OCI-LY3 (cell line): ENCODE measurements at regions not wholly inside any gene's neighbourhood (a gene's known extent, or its start where the extent isn't known, plus 50 kb on each side); places are given as distances from the start of the nearest gene placed in this dataset.

Experiments used
- H2AFZ ChIP-seq: fragments of 200-600, 300-600 bp; shearing (Covaris generic); 2 replicates; pipeline ENCODE4 v1.6.0; 2014; ENCODE audit warnings: antibody characterized with exemption, low read depth, low read length
- H3K27ac ChIP-seq: fragments of 200-600, 300-600 bp; sonication (generic); 2 replicates; pipeline ENCODE4 v1.5.1; 2014; ENCODE audit warnings: mild to moderate bottlenecking, low read length, moderate library complexity, mixed read lengths
- H3K27me3 ChIP-seq: fragments of 200-600, 300-600 bp; sonication (generic); 2 replicates; pipeline ENCODE4 v1.6.1; 2014; ENCODE audit warnings: low read depth, low read length, mixed read lengths
- H3K36me3 ChIP-seq: fragments of 200-600, 300-600 bp; sonication (generic); replicated peaks from 2 replicates; pipeline ENCODE3; 2014; ENCODE audit warnings: low read depth, low read length, mixed read lengths
- H3K4me1 ChIP-seq: fragments of 300-600, 200-600 bp; sonication (generic); 2 replicates; pipeline ENCODE4 v1.6.1; 2014; ENCODE audit warnings: low read length, mixed read lengths
- H3K4me2 ChIP-seq: fragments of 200-600, 300-600 bp; sonication (generic); 2 replicates; pipeline ENCODE4 v1.6.1; 2014; ENCODE audit warnings: low read length, mixed read lengths
- H3K4me3 ChIP-seq: fragments of 300-600, 200-600 bp; sonication (generic); 2 replicates; pipeline ENCODE4 v1.5.1; 2014; ENCODE audit warnings: antibody characterized with exemption, mild to moderate bottlenecking, low read length, moderate library complexity
- H3K79me2 ChIP-seq: fragments of 300-600, 200-600 bp; shearing (Covaris generic); 2 replicates; pipeline ENCODE4 v1.6.1; 2014; ENCODE audit warnings: mild to moderate bottlenecking, low read length, mixed read lengths
- H3K9ac ChIP-seq: fragments of 300-600, 200-600 bp; shearing (Covaris generic); 2 replicates; pipeline ENCODE4 v1.6.0; 2014; ENCODE audit warnings: mild to moderate bottlenecking, low read length, moderate library complexity
- H3K9me3 ChIP-seq: fragments of 200-600, 300-600 bp; shearing (Covaris generic); 2 replicates; pipeline ENCODE4 v1.6.1; 2014; ENCODE audit warnings: low read length, mixed read lengths; ENCODE audit not compliant: insufficient read depth
- H4K20me1 ChIP-seq: fragments of 200-600, 300-600 bp; sonication (generic); 2 replicates; pipeline ENCODE4 v1.6.1; 2016; ENCODE audit warnings: low read length, mixed read lengths; ENCODE audit not compliant: insufficient read depth
- CTCF ChIP-seq: fragments of 200-600, 300-600 bp; sonication (generic); IDR thresholded peaks from 2 replicates; pipeline ENCODE4 v1.5.1; 2014; ENCODE audit warnings: antibody characterized with exemption, low read length, low read depth
- EZH2phosphoT487 ChIP-seq: fragments of 200-600 bp; shearing (Covaris generic); IDR thresholded peaks from 2 replicates; pipeline ENCODE4 v1.6.1; 2018; ENCODE audit warnings: antibody characterized with exemption, mixed run types, low read depth

GRCh38 chr13:82797876-82798275 is 1084.4 kb downstream of the SLITRK1 start:
- H3K9ac ChIP-seq = no peak overlapping the region
- H3K27me3 ChIP-seq = no peaks in the 10 kb centered on the region
- no peaks in the 10 kb centered on the region for H3K36me3 ChIP-seq
- H3K79me2 ChIP-seq = no peaks in the 10 kb centered on the region
- no peaks in the 10 kb centered on the region for H4K20me1 ChIP-seq
- H3K4me1 ChIP-seq = no peaks in the 10 kb centered on the region
- H3K4me3 ChIP-seq = no peak overlapping the region
- H3K4me2 ChIP-seq = no peak overlapping the region
- no peak overlapping the region for H3K27ac ChIP-seq
- H3K9me3 ChIP-seq = no peaks in the 10 kb centered on the region
- TF ChIP-seq EZH2phosphoT487 (no peak), CTCF (no peak)
- H2AFZ ChIP-seq = peak overlapping the region; percentile 36; the same call in 1 of the 2 replicates

- Histone ChIP-seq H3K4me2 (no peak overlapping the region), H4K20me1 (no peaks in the 10 kb centered on the region), H3K9ac (no peak overlapping the region), H3K4me3 (no peak overlapping the region), H3K4me1 (no peaks in the 10 kb centered on the region), H3K79me2 (no peaks in the 10 kb centered on the region), H3K36me3 (no peaks in the 10 kb centered on the region), H2AFZ (no peak overlapping the region), H3K27ac (no peak overlapping the region), H3K9me3 (no peaks in the 10 kb centered on the region), H3K27me3 (no peaks in the 10 kb centered on the region)
- TF ChIP-seq CTCF (no peak), EZH2phosphoT487 (no peak)
Measured at GRCh38 chr13:82791035-82791434, 1091.2 kb downstream of the SLITRK1 start.

- Histone ChIP-seq H3K4me2 (no peak overlapping the region), H3K9ac (no peak overlapping the region), H3K79me2 (no peaks in the 10 kb centered on the region)
Measured at GRCh38 chr13:82772816-82773215, 1109.5 kb downstream of the SLITRK1 start.

GRCh38 chr13:82766732-82767321 is 1115.4 kb downstream of the SLITRK1 start:
- H3K4me2 ChIP-seq = peak overlapping the region; percentile 9
- H3K9me3 ChIP-seq = no peaks in the 10 kb centered on the region
- H3K4me1 ChIP-seq = peaks cover 10% of the 10 kb centered on the region
- H3K4me3 ChIP-seq = no peak overlapping the region
- TF ChIP-seq EZH2phosphoT487 (no peak), CTCF (no peak)
- H2AFZ ChIP-seq = peak overlapping the region; percentile 36; the same call in 1 of the 2 replicates
- H3K27ac ChIP-seq = no peak overlapping the region
- no peaks in the 10 kb centered on the region for H3K79me2 ChIP-seq
- H3K36me3 ChIP-seq = no peaks in the 10 kb centered on the region
- no peaks in the 10 kb centered on the region for H3K27me3 ChIP-seq
- no peak overlapping the region for H3K9ac ChIP-seq
- no peaks in the 10 kb centered on the region for H4K20me1 ChIP-seq

More at GRCh38 chr13:82772816-82773215, 1109.5 kb downstream of the SLITRK1 start:
- Histone ChIP-seq H3K9me3 (no peaks in the 10 kb centered on the region), H3K4me1 (no peaks in the 10 kb centered on the region), H3K27me3 (no peaks in the 10 kb centered on the region), H3K36me3 (no peaks in the 10 kb centered on the region), H3K4me3 (no peak overlapping the region), H4K20me1 (no peaks in the 10 kb centered on the region), H2AFZ (no peak overlapping the region), H3K27ac (no peak overlapping the region)
- no peak for TF ChIP-seq CTCF
- TF ChIP-seq EZH2phosphoT487 = no peak
